Lower leg skin (tissue), 4 donors: ENCODE measurements at regions not wholly inside any gene's neighbourhood (a gene's known extent, or its start where the extent isn't known, plus 50 kb on each side); places are given as distances from the start of the nearest gene placed in this dataset.

Experiments used
- DNase-seq, 2 donors: peaks; one replicate each; pipeline ENCODE4 v3.0.0-alpha.2; 2019; ENCODE audit warnings: low spot score in 2 of 2
- H3K4me3 ChIP-seq: fragments of 200-600 bp; sonication (generic); 2 replicates; pipeline ENCODE4 v1.5.1; 2017; ENCODE audit warnings: mild to moderate bottlenecking, low read depth; ENCODE audit not compliant: poor library complexity, severe bottlenecking
- POLR2A ChIP-seq, 2 donors: fragments of 450-650 bp; IDR thresholded peaks; one replicate each; pipeline ENCODE4 v1.6.1; 2016 to 2017; ENCODE audit warnings: antibody characterized with exemption in 2 of 2, mild to moderate bottlenecking in 1 of 2, moderate library complexity in 1 of 2
- WGBS, 2 donors: methylation state at CpG; one replicate each; pipeline ENCODE4 v1.1.5; 2018; 5-methylcytosine and 5-hydroxymethylcytosine counted together
- intact Hi-C: fragments of 100-400 bp; cut with DNase I; formaldehyde crosslinking; loops from one replicate; pipeline ENCODE4 v1.15.0; 2023; ENCODE audit warnings: low total_unique reads
- TF ChIP-seq, protein P1 (sequence below), 3 donors: fragments of 450-650 bp; IDR thresholded peaks; one replicate each; pipeline ENCODE4 v1.5.1; 2016; ENCODE audit warnings: antibody characterized with exemption in 3 of 3, mild to moderate bottlenecking in 3 of 3, moderate library complexity in 2 of 3

DNA sequence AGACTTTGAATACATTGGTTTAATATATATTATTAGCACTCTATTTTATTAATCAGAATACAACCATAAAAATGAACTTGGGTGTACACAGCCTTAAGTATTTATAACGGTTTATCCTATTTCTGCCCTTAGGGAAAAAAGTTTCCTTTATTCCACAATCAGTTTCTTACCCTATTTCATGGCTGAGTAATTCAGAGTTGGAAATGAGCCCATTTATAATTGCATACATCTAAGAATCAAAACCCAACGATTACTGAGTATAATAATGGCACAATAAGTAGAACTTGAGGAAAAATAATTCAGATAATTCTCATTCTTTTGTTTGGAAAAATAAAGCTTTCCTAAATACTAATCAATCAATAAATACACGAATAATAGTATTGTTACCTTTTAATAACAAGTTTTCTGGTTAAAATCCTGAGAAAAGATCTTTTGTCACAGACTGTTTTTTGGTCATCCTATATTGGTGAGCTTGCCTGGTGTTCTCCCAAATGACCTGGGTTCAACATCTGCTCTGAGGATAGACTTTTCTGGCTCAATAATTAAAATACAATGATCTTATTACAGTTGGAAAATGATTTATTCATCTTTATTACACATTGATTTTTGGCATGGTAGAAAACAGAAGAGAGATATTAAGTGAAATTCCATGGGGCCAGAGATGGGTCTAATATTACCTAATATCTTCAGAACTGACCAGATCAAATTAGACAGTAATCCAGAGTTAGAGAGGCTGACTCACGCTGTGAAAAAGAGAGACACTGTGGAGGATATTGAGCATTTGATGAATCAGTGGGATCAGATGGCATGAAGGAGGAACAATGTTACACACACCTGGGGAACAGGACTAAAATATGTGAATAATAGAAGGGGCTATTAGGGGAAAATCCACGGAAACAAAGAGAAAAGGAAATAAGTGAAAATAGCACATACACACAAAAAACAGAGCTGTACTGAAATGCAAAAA is 162.1 kb upstream of the TBX18 start:
- intact Hi-C loops: no loop called here
- no peak for DNase-seq
- 46 to 56% methylated on average over 5 of the region's 5 CpGs for WGBS, 2 donors

DNA sequence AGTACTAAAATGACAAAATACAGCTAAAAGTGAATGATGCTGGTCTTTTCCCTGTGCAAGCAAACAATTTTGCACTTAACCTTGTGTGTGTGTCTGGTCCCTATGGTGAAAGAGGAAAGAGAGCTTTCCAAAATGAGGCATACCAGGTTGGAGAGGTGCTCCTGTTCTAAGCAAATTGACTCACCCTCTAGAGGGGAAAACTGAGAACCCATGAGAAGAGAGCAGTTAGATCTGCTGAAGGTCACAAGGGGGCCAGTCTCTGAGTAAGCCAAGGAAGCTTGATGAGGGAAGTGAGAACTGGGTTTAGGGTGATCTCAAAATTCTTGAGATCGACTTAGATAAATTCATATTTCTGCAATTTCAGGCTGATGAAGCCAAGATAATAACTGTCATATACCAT is 157.5 kb upstream of the TBX18 start:
- H3K4me3 ChIP-seq: no peak overlapping the region
- TF ChIP-seq POLR2A (IDR thresholded peaks at IDR 0.05): no peak
- TF ChIP-seq, protein P1, sequence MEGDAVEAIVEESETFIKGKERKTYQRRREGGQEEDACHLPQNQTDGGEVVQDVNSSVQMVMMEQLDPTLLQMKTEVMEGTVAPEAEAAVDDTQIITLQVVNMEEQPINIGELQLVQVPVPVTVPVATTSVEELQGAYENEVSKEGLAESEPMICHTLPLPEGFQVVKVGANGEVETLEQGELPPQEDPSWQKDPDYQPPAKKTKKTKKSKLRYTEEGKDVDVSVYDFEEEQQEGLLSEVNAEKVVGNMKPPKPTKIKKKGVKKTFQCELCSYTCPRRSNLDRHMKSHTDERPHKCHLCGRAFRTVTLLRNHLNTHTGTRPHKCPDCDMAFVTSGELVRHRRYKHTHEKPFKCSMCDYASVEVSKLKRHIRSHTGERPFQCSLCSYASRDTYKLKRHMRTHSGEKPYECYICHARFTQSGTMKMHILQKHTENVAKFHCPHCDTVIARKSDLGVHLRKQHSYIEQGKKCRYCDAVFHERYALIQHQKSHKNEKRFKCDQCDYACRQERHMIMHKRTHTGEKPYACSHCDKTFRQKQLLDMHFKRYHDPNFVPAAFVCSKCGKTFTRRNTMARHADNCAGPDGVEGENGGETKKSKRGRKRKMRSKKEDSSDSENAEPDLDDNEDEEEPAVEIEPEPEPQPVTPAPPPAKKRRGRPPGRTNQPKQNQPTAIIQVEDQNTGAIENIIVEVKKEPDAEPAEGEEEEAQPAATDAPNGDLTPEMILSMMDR (IDR thresholded peaks at IDR 0.05): no peak
- DNase-seq: no peak
- WGBS, 2 donors: 79 to 85% methylated on average over 1 of the region's 1 CpG
- intact Hi-C loops: no loop called here

More for the DNA sequence above, 162.1 kb upstream of the TBX18 start:
- TF ChIP-seq, protein P1 (IDR thresholded peaks at IDR 0.05): no peak
- no peak for TF ChIP-seq POLR2A (IDR thresholded peaks at IDR 0.05)
- no peak overlapping the region for H3K4me3 ChIP-seq

DNA sequence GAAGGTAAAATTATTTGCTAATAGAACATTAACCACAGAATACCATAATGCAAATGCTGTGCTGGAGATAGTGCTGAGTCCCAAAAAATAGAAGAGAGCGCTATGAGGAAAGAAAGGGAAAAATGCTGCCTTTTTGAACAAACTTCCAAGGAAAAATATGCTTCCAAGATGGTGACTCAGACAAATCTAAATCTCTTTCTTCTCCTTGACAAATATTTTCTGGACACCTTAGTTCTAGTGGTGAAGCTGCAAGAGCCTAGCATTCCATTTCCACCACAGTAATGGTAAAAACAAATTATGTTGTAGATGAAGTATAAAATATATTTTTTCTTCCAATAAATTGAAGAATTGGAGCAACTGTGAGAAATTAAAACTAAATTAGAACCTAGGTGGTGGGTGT is 155.6 kb upstream of the TBX18 start:
- WGBS, 2 donors: 84 to 95% methylated on average over 1 of the region's 1 CpG
- intact Hi-C loops: no loop called here
- no peak for DNase-seq
- no peak for TF ChIP-seq POLR2A (IDR thresholded peaks at IDR 0.05)
- TF ChIP-seq, protein P1 (IDR thresholded peaks at IDR 0.05): no peak
- no peak overlapping the region for H3K4me3 ChIP-seq

DNA sequence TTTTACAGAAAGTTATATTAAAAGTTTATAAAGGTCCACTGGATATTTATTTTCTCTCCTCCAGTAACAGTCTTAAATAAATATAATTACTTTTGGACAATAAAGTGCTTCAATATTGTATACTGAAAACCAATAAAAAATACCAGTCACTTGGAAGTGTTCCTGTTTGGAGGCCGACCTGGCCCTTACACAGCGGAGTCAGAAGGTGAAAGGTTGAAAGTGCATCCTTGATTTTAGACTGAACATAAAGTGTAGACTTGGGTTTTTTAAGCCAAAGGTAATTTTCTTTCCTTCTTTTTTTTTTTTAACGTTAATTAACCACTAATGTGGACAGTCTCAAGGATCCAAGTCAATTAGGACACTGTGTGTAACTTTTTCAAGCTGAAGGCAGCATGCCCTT is 152.3 kb upstream of the TBX18 start:
- no peak for TF ChIP-seq POLR2A (IDR thresholded peaks at IDR 0.05)
- TF ChIP-seq, protein P1 (IDR thresholded peaks at IDR 0.05): no peak
- no peak for DNase-seq
- intact Hi-C loops: no loop called here
- 75 to 78% methylated on average over 3 of the region's 3 CpGs for WGBS, 2 donors
- H3K4me3 ChIP-seq: no peak overlapping the region

DNA sequence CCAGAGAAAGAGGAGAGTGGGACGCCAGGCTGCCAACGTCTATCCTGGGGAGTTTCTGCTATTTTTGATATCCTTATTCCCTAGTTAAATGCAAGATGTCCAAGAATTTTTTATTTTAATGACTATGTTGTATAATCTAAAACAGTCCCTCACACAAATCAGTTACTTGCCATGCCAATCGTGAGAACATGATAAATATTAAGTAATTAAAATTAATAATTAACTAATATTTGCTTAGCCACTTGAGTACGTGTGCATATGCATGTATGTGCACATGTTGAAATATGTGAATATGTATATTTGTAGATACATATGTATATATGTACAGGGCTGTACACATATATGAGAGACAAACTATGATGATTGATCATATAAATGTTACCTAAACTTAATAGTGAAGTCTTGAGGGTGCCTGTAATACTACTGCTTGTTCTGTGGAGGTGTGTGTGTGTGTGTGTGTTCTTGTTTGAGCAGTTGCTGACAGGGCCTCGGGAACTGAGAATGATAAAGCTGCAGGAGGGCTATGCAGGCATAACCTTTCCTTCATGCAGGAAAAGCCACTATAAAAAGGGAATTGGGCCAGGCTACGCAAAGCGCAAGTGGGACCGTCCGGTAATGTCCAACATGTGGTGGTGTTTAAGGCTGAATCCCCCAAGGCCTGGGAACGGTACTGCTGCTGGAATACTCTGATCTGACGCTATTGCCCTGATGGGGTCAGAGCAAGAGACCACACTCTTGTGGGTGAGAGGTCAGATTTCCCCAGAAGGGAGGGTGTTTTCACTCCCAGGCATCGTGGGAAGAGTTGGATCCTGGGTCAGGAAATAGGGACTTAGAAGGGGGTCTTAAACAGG is 148.3 kb upstream of the TBX18 start:
- DNase-seq: no peak
- 64 to 66% methylated on average over 12 of the region's 12 CpGs for WGBS, 2 donors
- intact Hi-C loops: no loop called here
- TF ChIP-seq, protein P1 (IDR thresholded peaks at IDR 0.05): no peak
- no peak for TF ChIP-seq POLR2A (IDR thresholded peaks at IDR 0.05)
- H3K4me3 ChIP-seq: no peak overlapping the region
